K562 (cell line): ENCODE measurements at regions not wholly inside any gene's neighbourhood (a gene's known extent, or its start where the extent isn't known, plus 50 kb on each side); places are given as distances from the start of the nearest gene placed in this dataset.
A peak's percentile ranks its signal among the peaks of the same experiment; 100 is the strongest.

Source experiments
- ATAC-seq: fragments of 200-7000 bp; cut with Tn5 transposase; 3 replicates; pipeline ENCODE4 v1.9.1; 2020; ENCODE audit warnings: moderate library complexity
- BruUV-seq: library from RNA; stranded (reverse); fragments of 400-500 nt; replicated peaks from 2 replicates; lab custom pipeline; 2021; lab: Mats Ljungman, UMichigan
- CTCF ChIA-PET: fragments of 300-600 bp; formaldehyde crosslinking; extraction: SDS; loops from one replicate; lab custom pipeline; 2021; ENCODE audit warnings: low intra/inter-chr PET ratio; lab: Yijun Ruan, JAX
- POLR2A ChIA-PET: fragments of 300-600, 350-650 bp; sonication (Branson Sonifier 250); formaldehyde crosslinking; extraction: SDS; loops from one replicate; lab custom pipeline; 2021; ENCODE audit warnings: antibody characterized with exemption, inconsistent platforms; lab: Yijun Ruan, JAX
- DNase-seq, 4 experiments: peaks; one replicate each; pipeline versions ENCODE4 v3.0.0 to v3.0.0-alpha.2; 2011 to 2018; ENCODE audit warnings: low spot score in 3 of 4, mixed read lengths in 3 of 4; ENCODE audit errors: extremely low read depth in 1 of 4
- FAIRE-seq: peaks from 2 replicates; lab custom pipeline; 2011; peaks lifted over from hg19 to GRCh38; lab: Jason Lieb, UNC
- H2AFZ ChIP-seq: 2 replicates; pipeline ENCODE4 v1.6.0; 2011; ENCODE audit warnings: low read depth, low read length, control low read depth, inconsistent platforms
- H3K27ac ChIP-seq: fragments of 200-600 bp; 3 replicates; pipeline ENCODE4 v1.8.0; 2011; ENCODE audit warnings: low read depth, mild to moderate bottlenecking, control low read depth, inconsistent platforms, low read length, moderate library complexity, mixed read lengths; ENCODE audit errors: extremely low read depth
- H3K27me3 ChIP-seq, 2 experiments: fragments of 300-600 bp in 1 of 2; 2 replicates in 1 of 2; 3 replicates in 1 of 2; pipeline versions ENCODE4 v1.6.0 to v1.8.0; 2011; ENCODE audit warnings: inconsistent platforms in 2 of 2, low read length in 2 of 2, mild to moderate bottlenecking in 1 of 2, mixed read lengths in 1 of 2, moderate library complexity in 1 of 2; ENCODE audit not compliant: control insufficient read depth in 2 of 2, insufficient read depth in 2 of 2
- H3K36me3 ChIP-seq: fragments of 300-600 bp; 3 replicates; pipeline ENCODE4 v1.8.0; 2011; ENCODE audit warnings: mild to moderate bottlenecking, low read length, inconsistent platforms; ENCODE audit not compliant: control insufficient read depth, insufficient read depth
- H3K4me1 ChIP-seq, 2 experiments: fragments of 200-600 bp in 1 of 2; replicated peaks in 1 of 2; 2 replicates in 1 of 2; 3 replicates in 1 of 2; pipeline versions ENCODE4 v1.5.1 to v1.8.0; 2011; ENCODE audit warnings: inconsistent platforms in 2 of 2, low read length in 2 of 2, mild to moderate bottlenecking in 1 of 2, mixed read lengths in 1 of 2, moderate library complexity in 1 of 2; ENCODE audit not compliant: control insufficient read depth in 2 of 2, insufficient read depth in 2 of 2
- H3K4me2 ChIP-seq: 2 replicates; pipeline ENCODE4 v1.6.1; 2011; ENCODE audit warnings: low read length, control low read depth, inconsistent platforms, mixed read lengths; ENCODE audit not compliant: insufficient read depth
- H3K4me3 ChIP-seq: fragments of 200-600 bp; sonication (generic), shearing (Covaris generic); 2 replicates; pipeline ENCODE4 v1.5.1; 2016; ENCODE audit warnings: control low read depth, inconsistent platforms
- H3K79me2 ChIP-seq: fragments of 200-600 bp; 3 replicates; pipeline ENCODE4 v1.8.0; 2011; ENCODE audit warnings: low read length, inconsistent platforms; ENCODE audit not compliant: control insufficient read depth, insufficient read depth
- H3K9ac ChIP-seq, 2 experiments: 2 replicates each; pipeline versions ENCODE4 v1.6.0 to v1.6.1; 2011; ENCODE audit warnings: low read depth in 2 of 2, low read length in 2 of 2, control low read depth in 1 of 2, inconsistent platforms in 1 of 2, mild to moderate bottlenecking in 1 of 2, mixed read lengths in 1 of 2; ENCODE audit not compliant: insufficient read depth in 1 of 2
- H3K9me1 ChIP-seq: one replicate; pipeline ENCODE4 v1.6.0; 2011; ENCODE audit warnings: inconsistent platforms, mild to moderate bottlenecking, low read length, moderate library complexity; ENCODE audit not compliant: control insufficient read depth, insufficient read depth
- H3K9me3 ChIP-seq: replicated peaks from 2 replicates; pipeline ENCODE4 v1.5.1; 2011; ENCODE audit warnings: low read depth, low read length, inconsistent platforms; ENCODE audit not compliant: control insufficient read depth, insufficient read depth
- H4K20me1 ChIP-seq: replicated peaks from 2 replicates; pipeline ENCODE4 v1.6.1; 2011; ENCODE audit warnings: low read length, inconsistent platforms, mixed read lengths; ENCODE audit not compliant: control insufficient read depth, insufficient read depth
- CBX2 ChIP-seq: fragments of 200-600 bp; sonication (generic); IDR thresholded peaks from one replicate; pipeline ENCODE4 v1.6.1; 2012; ENCODE audit warnings: mild to moderate bottlenecking, low read length, inconsistent platforms; ENCODE audit not compliant: insufficient read depth, poor library complexity, severe bottlenecking
- CEBPB ChIP-seq: fragments of 450-650 bp; IDR thresholded peaks from 2 replicates; pipeline ENCODE4 v1.6.1; 2016; ENCODE audit warnings: missing genetic modification characterization, missing compliant biosample characterization
- CLOCK ChIP-seq: fragments of 250-450 bp; sonication (Bioruptor Pico); IDR thresholded peaks from 2 replicates; pipeline ENCODE4 v1.4.0; 2020; ENCODE audit warnings: mild to moderate bottlenecking, moderate library complexity, borderline replicate concordance
- GTF2B ChIP-seq: IDR thresholded peaks from 2 replicates; pipeline ENCODE4 v1.6.1; 2011; ENCODE audit not compliant: insufficient read length; ENCODE audit errors: extremely low read depth
- MIER1 ChIP-seq: fragments of 450-650 bp; IDR thresholded peaks from 2 replicates; pipeline ENCODE4 v1.6.1; 2016; ENCODE audit warnings: antibody characterized with exemption, mild to moderate bottlenecking, low read depth
- TAF1 ChIP-seq: IDR thresholded peaks from 2 replicates; pipeline ENCODE4 v1.6.1; 2011; ENCODE audit warnings: mild to moderate bottlenecking, low read length, moderate library complexity; ENCODE audit not compliant: insufficient read depth, control insufficient read depth, severe bottlenecking; ENCODE audit errors: extremely low read depth
- ZBTB2 ChIP-seq: fragments of 450-650 bp; IDR thresholded peaks from 2 replicates; pipeline ENCODE4 v1.6.1; 2016; ENCODE audit warnings: antibody characterized with exemption
- ZNF79 ChIP-seq: fragments of 250-450 bp; sonication (Bioruptor Pico); IDR thresholded peaks from 2 replicates; pipeline ENCODE4 v1.4.0; 2020; ENCODE audit warnings: low read depth, mild to moderate bottlenecking, moderate library complexity
- WGBS: fragments of 100-300 bp; shearing (Covaris generic); methylation state at CpG from one replicate; pipeline ENCODE4 v1.1.6; 2016; ENCODE audit warnings: low coverage, mixed read lengths; ENCODE audit not compliant: insufficient coverage; ENCODE audit errors: missing lambda C conversion rate; 5-methylcytosine and 5-hydroxymethylcytosine counted together
- in situ Hi-C: fragments of 300-500 bp; cut with MboI; formaldehyde crosslinking; loops from 4 replicates; pipeline ENCODE4 v1.15.0; 2018; ENCODE audit warnings: inconsistent platforms, mixed read lengths
- intact Hi-C: fragments of 100-400 bp; cut with micrococcal nuclease; formaldehyde crosslinking; loops from 2 replicates; pipeline ENCODE4 v1.14.2; 2022

- no TSS peak for BruUV-seq
- H3K9me1 ChIP-seq, result no peaks in the 10 kb centered on the region
- H3K9ac ChIP-seq, result no peak overlapping the region
- H4K20me1 ChIP-seq, result no peaks in the 10 kb centered on the region
- no peak overlapping the region for H2AFZ ChIP-seq
- H3K4me1 ChIP-seq, result no peaks in the 10 kb centered on the region
- ChIA-PET POLR2A (no interaction called here), CTCF (no interaction called here)
- H3K79me2 ChIP-seq, result no peaks in the 10 kb centered on the region
- no peak for TF ChIP-seq GTF2B
- no peak overlapping the region for H3K27ac ChIP-seq
- in situ Hi-C loops (no loop called here), intact Hi-C loops (no loop called here)
- DNase-seq (no peak), FAIRE-seq (no peak), ATAC-seq (no peak)
- no peaks in the 10 kb centered on the region for H3K27me3 ChIP-seq
- no peak overlapping the region for H3K4me2 ChIP-seq
- WGBS, result 0% methylated on average over 4 of the region's 10 CpGs
- no peaks in the 10 kb centered on the region; the same call in 1 of the 2 replicates for H3K9me3 ChIP-seq
- no peaks in the 10 kb centered on the region for H3K36me3 ChIP-seq
- H3K4me3 ChIP-seq, result no peak overlapping the region
These were observed 359.1 kb downstream of the GLRX3 start for GRCh38 chr10:130495116-130495862.

GRCh38 chr10:130495891-130496636, 359.9 kb downstream of the GLRX3 start:
- peak in 3 of 4 experiments; percentile 25 to 42 (median 27) for DNase-seq
- Histone ChIP-seq H3K27ac (no peak overlapping the region), H3K27me3 (no peaks in the 10 kb centered on the region), H3K36me3 (no peaks in the 10 kb centered on the region), H3K4me2 (no peak overlapping the region), H3K4me1 (no peaks in the 10 kb centered on the region), H3K9ac (no peak overlapping the region), H4K20me1 (no peaks in the 10 kb centered on the region), H3K79me2 (no peaks in the 10 kb centered on the region), H2AFZ (no peak overlapping the region), H3K4me3 (no peak overlapping the region), H3K9me3 (no peaks in the 10 kb centered on the region; the same call in 1 of the 2 replicates), H3K9me1 (no peaks in the 10 kb centered on the region)
- ChIA-PET POLR2A (no interaction called here), CTCF (no interaction called here)
- FAIRE-seq, result peak; percentile 57
- in situ Hi-C loops (no loop called here), intact Hi-C loops (no loop called here)
- WGBS, result 3% methylated on average over 14 of the region's 14 CpGs
- ATAC-seq, result no peak
- no TSS peak for BruUV-seq
- no peak for TF ChIP-seq ZNF79 (CRISPR knock-in tag)
- no peak for TF ChIP-seq TAF1
- TF ChIP-seq ZBTB2, result no peak
- no peak for TF ChIP-seq CLOCK (CRISPR knock-in tag)
- TF ChIP-seq MIER1, result no peak
- TF ChIP-seq CEBPB (tag), result no peak
- no peak for TF ChIP-seq CBX2
